ENCODE measurements at regions not wholly inside any gene's neighbourhood (a gene's known extent, or its start where the extent isn't known, plus 50 kb on each side); places are given as distances from the start of the nearest gene placed in this dataset.

GRCh38 chr18:73987247-73987980, 160.2 kb downstream of the FBXO15 start:
- 92 to 97% methylated on average over 2 of the region's 2 CpGs for WGBS, 2 donors
- no peaks in the 10 kb centered on the region for H3K9me3 ChIP-seq
- intact Hi-C loops (cut with DNase I), result no loop called here
- no peak overlapping the region for H3K27ac ChIP-seq
- no peak for TF ChIP-seq CTCF (IDR thresholded peaks at IDR 0.05)
- H3K27me3 ChIP-seq, result no peaks in the 10 kb centered on the region
- DNase-seq, result no peak
- no peak overlapping the region for H3K4me3 ChIP-seq
- no peak for FAIRE-seq
- no peaks in the 10 kb centered on the region for H3K36me3 ChIP-seq
- ATAC-seq, result no peak
- no peaks in the 10 kb centered on the region for H3K4me1 ChIP-seq

- Histone ChIP-seq H3K4me3 (no peak overlapping the region), H3K36me3 (no peaks in the 10 kb centered on the region), H3K27ac (no peak overlapping the region), H3K27me3 (no peaks in the 10 kb centered on the region), H3K4me1 (no peaks in the 10 kb centered on the region), H3K9me3 (no peaks in the 10 kb centered on the region)
- 69 to 73% methylated on average over 3 of the region's 3 CpGs for WGBS, 2 donors
- intact Hi-C loops (cut with DNase I), result no loop called here
- FAIRE-seq, result no peak
- no peak for TF ChIP-seq CTCF (IDR thresholded peaks at IDR 0.05)
- no peak for ATAC-seq
- no peak for DNase-seq
These were observed 160.9 kb downstream of the FBXO15 start for GRCh38 chr18:73986711-73987110.

GRCh38 chr18:73985855-73986625, 161.6 kb downstream of the FBXO15 start:
- ATAC-seq, result no peak
- H3K27me3 ChIP-seq, result no peaks in the 10 kb centered on the region
- H3K9me3 ChIP-seq, result no peaks in the 10 kb centered on the region
- DNase-seq, result no peak
- FAIRE-seq, result no peak
- no peak overlapping the region for H3K27ac ChIP-seq
- 47 to 73% methylated on average over 2 of the region's 2 CpGs for whole genome bisulfite sequencing, 2 donors
- H3K4me1 ChIP-seq, result no peaks in the 10 kb centered on the region
- intact Hi-C loops (cut with DNase I), result no loop called here
- no peak overlapping the region for H3K4me3 ChIP-seq
- H3K36me3 ChIP-seq, result no peaks in the 10 kb centered on the region
- no peak for TF ChIP-seq CTCF (IDR thresholded peaks at IDR 0.05)

- DNase-seq (no peak), FAIRE-seq (no peak), ATAC-seq (no peak)
- H3K4me3 ChIP-seq, result no peak overlapping the region
- TF ChIP-seq CTCF (IDR thresholded peaks at IDR 0.05), result no peak
- WGBS, 2 donors, result 79 to 85% methylated on average over 6 of the region's 6 CpGs
- H3K27me3 ChIP-seq, result no peaks in the 10 kb centered on the region
- H3K4me1 ChIP-seq, result no peaks in the 10 kb centered on the region
- no peak overlapping the region for H3K27ac ChIP-seq
- H3K9me3 ChIP-seq, result no peaks in the 10 kb centered on the region
- intact Hi-C loops (cut with DNase I), result no loop called here
- H3K36me3 ChIP-seq, result no peaks in the 10 kb centered on the region
These were observed 163.7 kb downstream of the FBXO15 start for GRCh38 chr18:73983970-73984369.

GRCh38 chr18:73983496-73983895, 164.1 kb downstream of the FBXO15 start:
- FAIRE-seq (no peak), DNase-seq (no peak), ATAC-seq (no peak)
- intact Hi-C loops (cut with DNase I), result no loop called here
- WGBS, 2 donors, result 57 to 76% methylated on average over 5 of the region's 5 CpGs
- H3K9me3 ChIP-seq, result no peaks in the 10 kb centered on the region
- H3K27ac ChIP-seq, result no peak overlapping the region
- TF ChIP-seq CTCF (IDR thresholded peaks at IDR 0.05), result no peak
- H3K36me3 ChIP-seq, result no peaks in the 10 kb centered on the region
- H3K4me1 ChIP-seq, result no peaks in the 10 kb centered on the region
- H3K4me3 ChIP-seq, result no peak overlapping the region
- H3K27me3 ChIP-seq, result no peaks in the 10 kb centered on the region
